ENCODE measurements at regions not wholly inside any gene's neighbourhood (a gene's known extent, or its start where the extent isn't known, plus 50 kb on each side); places are given as distances from the start of the nearest gene placed in this dataset.

- TF ChIP-seq EZH2 (IDR thresholded peaks at IDR 0.05; ENCODE audit: insufficient read depth, poor library complexity, severe bottlenecking) (no peak), EZH2phosphoT487 (IDR thresholded peaks at IDR 0.05; ENCODE audit: insufficient read depth, low read depth) (no peak)
Measured at GRCh38 chr3:117617906-117618305, 908.3 kb downstream of the TUSC7 start.

All from GM23248 (cell line).